Keratinocyte (primary cell): ENCODE measurements at regions not wholly inside any gene's neighbourhood (a gene's known extent, or its start where the extent isn't known, plus 50 kb on each side); places are given as distances from the start of the nearest gene placed in this dataset.
"Not testable (repeated sequence)": the region's sequence is repeated elsewhere in the genome, so short reads cannot be mapped to it uniquely, and the experiment has no call there.

Experiments
- DNase-seq: peaks from one replicate; pipeline ENCODE4 v3.0.0-alpha.2; 2011; ENCODE audit warnings: low read depth, missing footprints, low spot score
- FAIRE-seq: peaks from 2 replicates; lab custom pipeline; 2011; peaks lifted over from hg19 to GRCh38; lab: Jason Lieb, UNC
- H2AFZ ChIP-seq: 2 replicates; pipeline ENCODE4 v1.6.0; 2012; ENCODE audit warnings: low read length, control low read depth, inconsistent platforms; ENCODE audit not compliant: control insufficient read depth
- H3K27ac ChIP-seq: 2 replicates; pipeline ENCODE4 v1.5.1; 2011; ENCODE audit warnings: low read length; ENCODE audit not compliant: control insufficient read depth, insufficient read depth
- H3K27me3 ChIP-seq: 3 replicates; pipeline ENCODE4 v1.6.0; 2011; ENCODE audit warnings: low read length; ENCODE audit not compliant: control insufficient read depth, insufficient read depth; ENCODE audit errors: extremely low read depth
- H3K36me3 ChIP-seq, 2 experiments: 2 replicates in 1 of 2; 3 replicates in 1 of 2; pipeline ENCODE4 v1.5.1; 2011; ENCODE audit warnings: low read length in 2 of 2, mild to moderate bottlenecking in 1 of 2; ENCODE audit not compliant: control insufficient read depth in 2 of 2, insufficient read depth in 2 of 2; ENCODE audit errors: extremely low read depth in 1 of 2
- H3K4me1 ChIP-seq: 3 replicates; pipeline ENCODE4 v1.5.1; 2011; ENCODE audit warnings: low read length; ENCODE audit not compliant: control insufficient read depth, insufficient read depth; ENCODE audit errors: extremely low read depth
- H3K4me2 ChIP-seq: 3 replicates; pipeline ENCODE4 v1.6.0; 2011; ENCODE audit warnings: low read depth, low read length; ENCODE audit not compliant: control insufficient read depth, insufficient read depth; ENCODE audit errors: extremely low read depth
- H3K4me3 ChIP-seq, 3 experiments: fragments of 200-600 bp in 1 of 3; sonication (generic) in 1 of 3; 2 replicates in 2 of 3; 3 replicates in 1 of 3; pipeline ENCODE4 v1.5.1; 2011 to 2016; ENCODE audit warnings: low read length in 3 of 3, mild to moderate bottlenecking in 3 of 3, control low read depth in 2 of 3, inconsistent platforms in 1 of 3, low read depth in 1 of 3, mixed read lengths in 1 of 3, mixed run types in 1 of 3, moderate library complexity in 1 of 3; ENCODE audit not compliant: control insufficient read depth in 2 of 3, insufficient read depth in 2 of 3; ENCODE audit errors: extremely low read depth in 1 of 3
- H3K79me2 ChIP-seq: 2 replicates; pipeline ENCODE4 v1.6.0; 2012; ENCODE audit warnings: low read length; ENCODE audit not compliant: control insufficient read depth, insufficient read depth
- H3K9ac ChIP-seq: 3 replicates; pipeline ENCODE4 v1.6.0; 2011; ENCODE audit warnings: low read length; ENCODE audit not compliant: control insufficient read depth, insufficient read depth; ENCODE audit errors: extremely low read depth
- H3K9me1 ChIP-seq: 3 replicates; pipeline ENCODE4 v1.6.0; 2011; ENCODE audit warnings: low read length; ENCODE audit not compliant: control insufficient read depth, insufficient read depth; ENCODE audit errors: extremely low read depth
- H3K9me3 ChIP-seq: 2 replicates; pipeline ENCODE4 v1.5.1; 2012; ENCODE audit warnings: low read depth, low read length; ENCODE audit not compliant: control insufficient read depth
- H4K20me1 ChIP-seq: 3 replicates; pipeline ENCODE4 v1.6.0; 2011; ENCODE audit warnings: low read length; ENCODE audit not compliant: control insufficient read depth, insufficient read depth; ENCODE audit errors: extremely low read depth
- dilution Hi-C: fragments of 300-500 bp; cut with MboI; formaldehyde crosslinking; loops from one replicate; pipeline ENCODE4 v1.7.0; 2020; ENCODE audit warnings: low sequenced_read_pairs; ENCODE audit not compliant: extremely low pct_ligation_motif_present

- H3K9me1 ChIP-seq, H3K4me2 ChIP-seq, H3K4me3 ChIP-seq, H3K27ac ChIP-seq, H3K36me3 ChIP-seq, DNase-seq, H3K9ac ChIP-seq, dilution Hi-C loops, H3K4me1 ChIP-seq, H3K9me3 ChIP-seq, H4K20me1 ChIP-seq, H2AFZ ChIP-seq, H3K79me2 ChIP-seq, FAIRE-seq, H3K27me3 ChIP-seq: not testable (repeated sequence)
These were observed 395.3 kb upstream of the ZNF337 start for GRCh38 chr20:26091921-26092320.

- H4K20me1 ChIP-seq, H3K9me3 ChIP-seq, H3K4me3 ChIP-seq, H3K9ac ChIP-seq, H3K4me2 ChIP-seq, H3K27me3 ChIP-seq, H3K9me1 ChIP-seq, H3K4me1 ChIP-seq, H3K27ac ChIP-seq, dilution Hi-C loops, DNase-seq, H3K79me2 ChIP-seq, FAIRE-seq, H2AFZ ChIP-seq, H3K36me3 ChIP-seq: not testable (repeated sequence)
These were observed 389.5 kb upstream of the ZNF337 start for GRCh38 chr20:26086195-26086594.

GRCh38 chr20:26073972-26074371 lies 377.3 kb upstream of the ZNF337 start:
- FAIRE-seq, H3K4me3 ChIP-seq, H3K9ac ChIP-seq, H3K79me2 ChIP-seq, H3K4me1 ChIP-seq, H3K27ac ChIP-seq, H3K4me2 ChIP-seq, H2AFZ ChIP-seq, H3K9me1 ChIP-seq, DNase-seq, H3K36me3 ChIP-seq, H4K20me1 ChIP-seq, H3K27me3 ChIP-seq, H3K9me3 ChIP-seq, dilution Hi-C loops: not testable (repeated sequence)

- DNase-seq, H3K4me3 ChIP-seq, H3K27ac ChIP-seq, H3K79me2 ChIP-seq, H4K20me1 ChIP-seq, H3K9ac ChIP-seq, H3K9me1 ChIP-seq, dilution Hi-C loops, H3K27me3 ChIP-seq, FAIRE-seq, H3K36me3 ChIP-seq, H2AFZ ChIP-seq, H3K4me2 ChIP-seq, H3K4me1 ChIP-seq, H3K9me3 ChIP-seq: not testable (repeated sequence)
These were observed 362.7 kb upstream of the ZNF337 start for GRCh38 chr20:26059324-26059723.

- H3K27me3 ChIP-seq, dilution Hi-C loops: not testable (repeated sequence)
These were observed 361.8 kb upstream of the ZNF337 start for GRCh38 chr20:26058446-26058845.

More at GRCh38 chr20:26058446-26058845, 361.8 kb upstream of the ZNF337 start:
- not testable (repeated sequence) for DNase-seq, H2AFZ ChIP-seq, H4K20me1 ChIP-seq, FAIRE-seq, H3K9me1 ChIP-seq, H3K4me2 ChIP-seq, H3K4me3 ChIP-seq, H3K36me3 ChIP-seq, H3K9me3 ChIP-seq, H3K4me1 ChIP-seq, H3K9ac ChIP-seq, H3K27ac ChIP-seq, H3K79me2 ChIP-seq
